ENCODE measurements at regions not wholly inside any gene's neighbourhood (a gene's known extent, or its start where the extent isn't known, plus 50 kb on each side); places are given as distances from the start of the nearest gene placed in this dataset.
A peak's percentile ranks its signal among the peaks of the same experiment; 100 is the strongest.
"Not testable (repeated sequence)": the region's sequence is repeated elsewhere in the genome, so short reads cannot be mapped to it uniquely, and the experiment has no call there.

- Histone ChIP-seq H3K4me1 (no peaks in the 10 kb centered on the region), H3K9me3 (no peaks in the 10 kb centered on the region), H3K4me3 (no peak overlapping the region), H3K27me3 (ENCODE audit: low read depth) (no peaks in the 10 kb centered on the region), H3K36me3 (replicated peaks) (no peaks in the 10 kb centered on the region)
- no peak for DNase-seq (ENCODE audit: low spot score in 2 of 2)
- in situ Hi-C loops (cut with MboI; ENCODE audit: low sequenced_read_pairs): no loop called here
Observed at GRCh38 chr15:81830520-81830919, 215.3 kb downstream of the MEX3B start.

GRCh38 chr15:81829918-81830317 lies 215.9 kb downstream of the MEX3B start:
- Histone ChIP-seq H3K9me3 (no peaks in the 10 kb centered on the region), H3K27me3 (ENCODE audit: low read depth) (no peaks in the 10 kb centered on the region), H3K4me1 (no peaks in the 10 kb centered on the region), H3K4me3 (no peak overlapping the region), H3K36me3 (replicated peaks) (no peaks in the 10 kb centered on the region)
- in situ Hi-C loops (cut with MboI; ENCODE audit: low sequenced_read_pairs): no loop called here
- DNase-seq (ENCODE audit: low spot score in 2 of 2): no peak

- Histone ChIP-seq H3K9me3 (no peaks in the 10 kb centered on the region), H3K27me3 (ENCODE audit: low read depth) (no peaks in the 10 kb centered on the region), H3K4me3 (no peak overlapping the region), H3K4me1 (no peaks in the 10 kb centered on the region), H3K36me3 (replicated peaks) (no peaks in the 10 kb centered on the region)
- DNase-seq (ENCODE audit: low spot score in 2 of 2): no peak
- in situ Hi-C loops (cut with MboI; ENCODE audit: low sequenced_read_pairs): no loop called here
Observed at GRCh38 chr15:81828135-81828534, 217.7 kb downstream of the MEX3B start.

GRCh38 chr15:81825136-81825535 lies 220.7 kb downstream of the MEX3B start:
- no peaks in the 10 kb centered on the region for H3K36me3 ChIP-seq (replicated peaks)
- no peaks in the 10 kb centered on the region for H3K27me3 ChIP-seq (ENCODE audit: low read depth)
- in situ Hi-C loops (cut with MboI; ENCODE audit: low sequenced_read_pairs): no loop called here
- H3K9me3 ChIP-seq: no peaks in the 10 kb centered on the region
- no peak for DNase-seq (ENCODE audit: low spot score in 2 of 2)
- H3K4me1 ChIP-seq: no peaks in the 10 kb centered on the region
- H3K4me3 ChIP-seq: no peak overlapping the region

- H3K4me3 ChIP-seq; H3K9me3 ChIP-seq; H3K4me1 ChIP-seq; H3K27me3 ChIP-seq (ENCODE audit: low read depth); DNase-seq (ENCODE audit: low spot score in 2 of 2); H3K36me3 ChIP-seq (replicated peaks); in situ Hi-C loops (cut with MboI; ENCODE audit: low sequenced_read_pairs): not testable (repeated sequence)
Observed at GRCh38 chr15:81822587-81822986, 223.2 kb downstream of the MEX3B start.

GRCh38 chr15:81819924-81820635 lies 225.7 kb downstream of the MEX3B start:
- no peaks in the 10 kb centered on the region for H3K4me1 ChIP-seq
- no peak for DNase-seq (ENCODE audit: low spot score in 2 of 2)
- in situ Hi-C loops (cut with MboI; ENCODE audit: low sequenced_read_pairs): no loop called here
- H3K27me3 ChIP-seq (ENCODE audit: low read depth): no peaks in the 10 kb centered on the region
- H3K9me3 ChIP-seq: no peaks in the 10 kb centered on the region
- H3K4me3 ChIP-seq: no peak overlapping the region
- H3K36me3 ChIP-seq (replicated peaks): no peaks in the 10 kb centered on the region

- Histone ChIP-seq H3K4me1 (no peaks in the 10 kb centered on the region), H3K36me3 (replicated peaks) (no peaks in the 10 kb centered on the region), H3K27me3 (ENCODE audit: low read depth) (no peaks in the 10 kb centered on the region), H3K4me3 (no peak overlapping the region), H3K9me3 (no peaks in the 10 kb centered on the region)
- no peak for DNase-seq (ENCODE audit: low spot score in 2 of 2)
- in situ Hi-C loops (cut with MboI; ENCODE audit: low sequenced_read_pairs): no loop called here
Observed at GRCh38 chr15:81814882-81815455, 230.8 kb downstream of the MEX3B start.

GRCh38 chr15:81813215-81813614 lies 232.6 kb downstream of the MEX3B start:
- Histone ChIP-seq H3K4me1 (no peaks in the 10 kb centered on the region), H3K36me3 (replicated peaks) (no peaks in the 10 kb centered on the region), H3K27me3 (ENCODE audit: low read depth) (no peaks in the 10 kb centered on the region), H3K4me3 (no peak overlapping the region), H3K9me3 (no peaks in the 10 kb centered on the region)
- no peak for DNase-seq (ENCODE audit: low spot score in 2 of 2)
- in situ Hi-C loops (cut with MboI; ENCODE audit: low sequenced_read_pairs): no loop called here

GRCh38 chr15:81812456-81812855 lies 233.4 kb downstream of the MEX3B start:
- H3K4me1 ChIP-seq: no peaks in the 10 kb centered on the region
- in situ Hi-C loops (cut with MboI; ENCODE audit: low sequenced_read_pairs): no loop called here
- no peaks in the 10 kb centered on the region for H3K36me3 ChIP-seq (replicated peaks)
- H3K4me3 ChIP-seq: no peak overlapping the region
- H3K9me3 ChIP-seq: no peaks in the 10 kb centered on the region
- DNase-seq (ENCODE audit: low spot score in 2 of 2): no peak
- H3K27me3 ChIP-seq (ENCODE audit: low read depth): no peaks in the 10 kb centered on the region

- Histone ChIP-seq H3K4me3 (no peak overlapping the region), H3K36me3 (replicated peaks) (no peaks in the 10 kb centered on the region), H3K27me3 (ENCODE audit: low read depth) (no peaks in the 10 kb centered on the region), H3K4me1 (no peaks in the 10 kb centered on the region), H3K9me3 (no peaks in the 10 kb centered on the region)
- in situ Hi-C loops (cut with MboI; ENCODE audit: low sequenced_read_pairs): no loop called here
- DNase-seq (ENCODE audit: low spot score in 2 of 2): no peak
Observed at GRCh38 chr15:81811736-81812135, 234.1 kb downstream of the MEX3B start.

- in situ Hi-C loops (cut with MboI; ENCODE audit: low sequenced_read_pairs): no loop called here
- Histone ChIP-seq H3K27me3 (ENCODE audit: low read depth) (no peaks in the 10 kb centered on the region), H3K4me3 (no peak overlapping the region), H3K9me3 (no peaks in the 10 kb centered on the region), H3K36me3 (replicated peaks) (no peaks in the 10 kb centered on the region), H3K4me1 (no peaks in the 10 kb centered on the region)
- DNase-seq (ENCODE audit: low spot score in 2 of 2): peak; percentile 26 to 62
Observed at GRCh38 chr15:81809543-81809942, 236.3 kb downstream of the MEX3B start.

GRCh38 chr15:81807806-81808205 lies 238.0 kb downstream of the MEX3B start:
- Histone ChIP-seq H3K36me3 (replicated peaks) (no peaks in the 10 kb centered on the region), H3K9me3 (peaks cover 5% of the 10 kb centered on the region), H3K4me1 (no peaks in the 10 kb centered on the region), H3K4me3 (no peak overlapping the region), H3K27me3 (ENCODE audit: low read depth) (no peaks in the 10 kb centered on the region)
- in situ Hi-C loops (cut with MboI; ENCODE audit: low sequenced_read_pairs): no loop called here
- DNase-seq (ENCODE audit: low spot score in 2 of 2): no peak

GRCh38 chr15:81807186-81807585 lies 238.6 kb downstream of the MEX3B start:
- H3K36me3 ChIP-seq (replicated peaks): no peaks in the 10 kb centered on the region

GRCh38 chr15:81795899-81796298 lies 249.9 kb downstream of the MEX3B start:
- Histone ChIP-seq H3K4me3 (no peak overlapping the region), H3K4me1 (no peaks in the 10 kb centered on the region), H3K27me3 (ENCODE audit: low read depth) (no peaks in the 10 kb centered on the region), H3K36me3 (replicated peaks) (no peaks in the 10 kb centered on the region), H3K9me3 (no peaks in the 10 kb centered on the region)
- in situ Hi-C loops (cut with MboI; ENCODE audit: low sequenced_read_pairs): no loop called here
- no peak for DNase-seq (ENCODE audit: low spot score in 2 of 2)

More at GRCh38 chr15:81807186-81807585, 238.6 kb downstream of the MEX3B start:
- H3K4me1 ChIP-seq: no peaks in the 10 kb centered on the region
- in situ Hi-C loops (cut with MboI; ENCODE audit: low sequenced_read_pairs): no loop called here
- H3K4me3 ChIP-seq: no peak overlapping the region
- H3K27me3 ChIP-seq (ENCODE audit: low read depth): no peaks in the 10 kb centered on the region
- DNase-seq (ENCODE audit: low spot score in 2 of 2): no peak
- peaks cover 5% of the 10 kb centered on the region for H3K9me3 ChIP-seq

- Histone ChIP-seq H3K36me3 (replicated peaks) (no peaks in the 10 kb centered on the region), H3K4me3 (no peak overlapping the region), H3K4me1 (no peaks in the 10 kb centered on the region), H3K9me3 (no peaks in the 10 kb centered on the region), H3K27me3 (ENCODE audit: low read depth) (no peaks in the 10 kb centered on the region)
- in situ Hi-C loops (cut with MboI; ENCODE audit: low sequenced_read_pairs): no loop called here
- DNase-seq (ENCODE audit: low spot score in 2 of 2): no peak
Observed at GRCh38 chr15:81792646-81793045, 253.2 kb downstream of the MEX3B start.

Measured in HAP-1 (cell line).